SK-N-SH (cell line): ENCODE measurements at regions not wholly inside any gene's neighbourhood (a gene's known extent, or its start where the extent isn't known, plus 50 kb on each side); places are given as distances from the start of the nearest gene placed in this dataset.

Experiments
- CTCF ChIA-PET: fragments of 300-600, 350-600 bp; formaldehyde crosslinking; extraction: SDS; loops from one replicate; lab custom pipeline; 2021; lab: Yijun Ruan, JAX
- POLR2A ChIA-PET: fragments of 350-600 bp; sonication (Branson Sonifier 250); formaldehyde crosslinking; extraction: SDS; loops from one replicate; lab custom pipeline; 2020; ENCODE audit warnings: antibody characterized with exemption, inconsistent platforms; lab: Yijun Ruan, JAX
- DNase-seq: peaks from one replicate; pipeline ENCODE4 v3.0.0; 2012
- H2AFZ ChIP-seq: fragments of 200-600 bp; sonication (generic); 2 replicates; pipeline ENCODE4 v1.8.1; 2016; ENCODE audit warnings: antibody characterized with exemption, mild to moderate bottlenecking, low read depth
- H3F3A ChIP-seq: fragments of 200-600 bp; sonication (generic); replicated peaks from 2 replicates; pipeline ENCODE3; 2016; ENCODE audit warnings: antibody characterized with exemption, mild to moderate bottlenecking; ENCODE audit not compliant: insufficient read depth
- H3K27ac ChIP-seq, 2 experiments: fragments of 200-500 bp in 1 of 2; fragments of 200-600 bp in 1 of 2; sonication (Bioruptor generic) in 1 of 2; sonication (generic), shearing (Covaris generic) in 1 of 2; 2 replicates each; pipeline versions ENCODE4 v1.5.1 to v1.6.1; 2014 to 2016; ENCODE audit warnings: low read depth in 2 of 2, inconsistent platforms in 1 of 2, low read length in 1 of 2, mild to moderate bottlenecking in 1 of 2, mixed read lengths in 1 of 2
- H3K27me3 ChIP-seq: fragments of 200-600 bp; sonication (generic), shearing (Covaris generic); 2 replicates; pipeline ENCODE4 v1.6.1; 2016; ENCODE audit warnings: mixed run types; ENCODE audit not compliant: insufficient read depth
- H3K36me3 ChIP-seq, 2 experiments: fragments of 200-500 bp in 1 of 2; fragments of 200-600 bp in 1 of 2; sonication (Bioruptor generic) in 1 of 2; sonication (generic) in 1 of 2; replicated peaks in 1 of 2; 2 replicates each; pipeline versions ENCODE3 to v1.5.1; 2014 to 2016; ENCODE audit warnings: low read length in 1 of 2, mild to moderate bottlenecking in 1 of 2; ENCODE audit not compliant: insufficient read depth in 2 of 2, control insufficient read depth in 1 of 2
- H3K4me1 ChIP-seq, 2 experiments: fragments of 200-500 bp in 1 of 2; fragments of 200-600 bp in 1 of 2; sonication (Bioruptor generic) in 1 of 2; sonication (generic), shearing (Covaris generic) in 1 of 2; 2 replicates each; pipeline versions ENCODE4 v1.5.1 to v1.6.1; 2014 to 2016; ENCODE audit warnings: low read depth in 1 of 2, low read length in 1 of 2, mixed run types in 1 of 2; ENCODE audit not compliant: insufficient read depth in 2 of 2, control insufficient read depth in 1 of 2
- H3K4me2 ChIP-seq: fragments of 200-600 bp; sonication (generic), shearing (Covaris generic); 2 replicates; pipeline ENCODE4 v1.6.1; 2017; ENCODE audit warnings: mixed run types
- H3K4me3 ChIP-seq, 2 experiments: fragments of 200-500 bp in 1 of 2; fragments of 200-600 bp in 1 of 2; sonication (Bioruptor generic) in 1 of 2; sonication (generic), shearing (Covaris generic) in 1 of 2; 2 replicates each; pipeline versions ENCODE4 v1.5.1 to v1.8.1; 2014 to 2016; ENCODE audit warnings: low read depth in 2 of 2, inconsistent platforms in 1 of 2, low read length in 1 of 2, mild to moderate bottlenecking in 1 of 2, mixed read lengths in 1 of 2, moderate library complexity in 1 of 2
- H3K79me2 ChIP-seq: fragments of 200-600 bp; sonication (generic); 2 replicates; pipeline ENCODE4 v1.8.1; 2017; ENCODE audit warnings: mild to moderate bottlenecking; ENCODE audit not compliant: insufficient read depth
- H3K9ac ChIP-seq: fragments of 200-600 bp; sonication (generic); 2 replicates; pipeline ENCODE4 v1.6.1; 2017; ENCODE audit warnings: mixed run types
- H3K9me2 ChIP-seq: fragments of 200-600 bp; sonication (generic); 2 replicates; pipeline ENCODE4 v1.6.1; 2017; ENCODE audit warnings: mixed run types
- H3K9me3 ChIP-seq: fragments of 200-600 bp; sonication (generic); 2 replicates; pipeline ENCODE4 v1.6.1; 2017; ENCODE audit warnings: mixed run types, mild to moderate bottlenecking, moderate library complexity
- H4K20me1 ChIP-seq: fragments of 200-600 bp; sonication (generic); 2 replicates; pipeline ENCODE4 v1.6.1; 2017; ENCODE audit warnings: mild to moderate bottlenecking, mixed run types; ENCODE audit not compliant: insufficient read depth
- CHD2 ChIP-seq: fragments of 150-350 bp; IDR thresholded peaks from 2 replicates; pipeline ENCODE4 v1.6.1; 2018; ENCODE audit warnings: low read length; ENCODE audit not compliant: partially characterized antibody
- EP300 ChIP-seq, 2 experiments: IDR thresholded peaks; 2 replicates each; pipeline versions ENCODE4 v1.4.0 to v1.6.1; 2012; ENCODE audit warnings: borderline replicate concordance in 1 of 2, low read depth in 1 of 2, low read length in 1 of 2
- GABPA ChIP-seq: IDR thresholded peaks from 2 replicates; pipeline ENCODE4 v1.4.0; 2012; ENCODE audit warnings: low read depth, mild to moderate bottlenecking
- GATA2 ChIP-seq: sonication (generic); formaldehyde crosslinking; IDR thresholded peaks from 2 replicates; pipeline ENCODE4 v1.5.0; 2020; ENCODE audit warnings: mild to moderate bottlenecking, missing genetic modification reagents
- JUND ChIP-seq: IDR thresholded peaks from 2 replicates; pipeline ENCODE4 v1.4.0; 2012
- MAX ChIP-seq: IDR thresholded peaks from 2 replicates; pipeline ENCODE4 v1.4.0; 2012; ENCODE audit warnings: low read depth
- MXI1 ChIP-seq: IDR thresholded peaks from 2 replicates; pipeline ENCODE4 v1.6.1; 2012; ENCODE audit warnings: mild to moderate bottlenecking, low read depth, low read length, improper control_type of control experiment
- NFIC ChIP-seq: IDR thresholded peaks from 2 replicates; pipeline ENCODE4 v1.4.0; 2012; ENCODE audit warnings: borderline replicate concordance
- POLR2AphosphoS5 ChIP-seq: IDR thresholded peaks from 2 replicates; pipeline ENCODE4 v1.6.1; 2012; ENCODE audit warnings: low read depth, low read length
- RAD21 ChIP-seq: IDR thresholded peaks from 2 replicates; pipeline ENCODE4 v1.6.1; 2012; ENCODE audit warnings: mild to moderate bottlenecking, low read length
- REST ChIP-seq: IDR thresholded peaks from 2 replicates; pipeline ENCODE4 v1.6.1; 2012; ENCODE audit warnings: mild to moderate bottlenecking, low read depth, low read length, moderate library complexity
- RFX5 ChIP-seq: IDR thresholded peaks from 2 replicates; pipeline ENCODE4 v1.6.1; 2012; ENCODE audit warnings: mild to moderate bottlenecking, improper control_type of control experiment, low read length
- SIN3A ChIP-seq: IDR thresholded peaks from 2 replicates; pipeline ENCODE4 v1.6.1; 2012; ENCODE audit warnings: low read depth, mild to moderate bottlenecking, low read length, moderate library complexity, borderline replicate concordance
- SMC3 ChIP-seq: IDR thresholded peaks from 2 replicates; pipeline ENCODE4 v1.6.1; 2012; ENCODE audit warnings: low read depth, low read length, improper control_type of control experiment
- TCF12 ChIP-seq: IDR thresholded peaks from 2 replicates; pipeline ENCODE4 v1.4.0; 2012
- TEAD4 ChIP-seq: IDR thresholded peaks from 2 replicates; pipeline ENCODE4 v1.4.0; 2012; ENCODE audit warnings: mild to moderate bottlenecking, borderline replicate concordance; ENCODE audit not compliant: insufficient read depth
- USF1 ChIP-seq: IDR thresholded peaks from 2 replicates; pipeline ENCODE4 v1.4.0; 2012; ENCODE audit warnings: low read depth, borderline replicate concordance
- YY1 ChIP-seq: IDR thresholded peaks from 2 replicates; pipeline ENCODE4 v1.4.0; 2012; ENCODE audit warnings: low read depth, mild to moderate bottlenecking
- WGBS: methylation state at CpG from one replicate; pipeline ENCODE4 v1.1.6; 2017; ENCODE audit warnings: low lambda C conversion rate; 5-methylcytosine and 5-hydroxymethylcytosine counted together

- H3K9me3 ChIP-seq: no peaks in the 10 kb centered on the region
- no peaks in the 10 kb centered on the region for H3K9me2 ChIP-seq
- DNase-seq: no peak
- ChIA-PET CTCF (interaction anchor here (1.0 kb wide), 1 partner anchor 53 kb away, joined by 3 read pairs; no protein-coding TSS in a partner anchor), POLR2A (no interaction called here)
- H3K27me3 ChIP-seq: no peaks in the 10 kb centered on the region
- no peak overlapping the region for H3K4me2 ChIP-seq
- no peak overlapping the region for H2AFZ ChIP-seq
- no peaks in the 10 kb centered on the region for H4K20me1 ChIP-seq
- TF ChIP-seq POLR2AphosphoS5 (no peak), NFIC (no peak), TCF12 (no peak), EP300 (IDR thresholded peaks at IDR 0.05; ENCODE audit: borderline replicate concordance in 1 of 2, low read depth in 1 of 2, low read length in 1 of 2) (no peak), MAX (no peak), SIN3A (no peak), YY1 (no peak), RFX5 (no peak), JUND (no peak), REST (no peak), TEAD4 (no peak), GABPA (no peak), GATA2 (no peak), CHD2 (no peak), USF1 (no peak), RAD21 (no peak), MXI1 (no peak), SMC3 (no peak)
- TF ChIP-seq, all 33 proteins: peak for 0
- Histone ChIP-seq H3K36me3 (no peaks in the 10 kb centered on the region), H3F3A (no peaks in the 10 kb centered on the region), H3K27ac (no peak overlapping the region), H3K4me1 (peaks cover 0 to 9% of the 10 kb centered on the region in 2 experiments; a peak in 3 of 4 replicates), H3K4me3 (no peak overlapping the region), H3K79me2 (no peaks in the 10 kb centered on the region), H3K9ac (no peak overlapping the region)
- 90% methylated on average over 1 of the region's 1 CpG for WGBS
Measured at GRCh38 chr9:13896047-13896446, 417.9 kb downstream of the NFIB start.
